Stimulated activated CD4-positive, alpha-beta T cell treated with anti-CD3 and anti-CD28 coated beads, Interleukin-1b, Interleukin-23, amount 100 ng/mL, for 48 hours (primary cell): ENCODE measurements at regions not wholly inside any gene's neighbourhood (a gene's known extent, or its start where the extent isn't known, plus 50 kb on each side); places are given as distances from the start of the nearest gene placed in this dataset.

Experiments
- DNase-seq: peaks from one replicate; pipeline ENCODE4 v3.0.0-alpha.2; 2020

DNA sequence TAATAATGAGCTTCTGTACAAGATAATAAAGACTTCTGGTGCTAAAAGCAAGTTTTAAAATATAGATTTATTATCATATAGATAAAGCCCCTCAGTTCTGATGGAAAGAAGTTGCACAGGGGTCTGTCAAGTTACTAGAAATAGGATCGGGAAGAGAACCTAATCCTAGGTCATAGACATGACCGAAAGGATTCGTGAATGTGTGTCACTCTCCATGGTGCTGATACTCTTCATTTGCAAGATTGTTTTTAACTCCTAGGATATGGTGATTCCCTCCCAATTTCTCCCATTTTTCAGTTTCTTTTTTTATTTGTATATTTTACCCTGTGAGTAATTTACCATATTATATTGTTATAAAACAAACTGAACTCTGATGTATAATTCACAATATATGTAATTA, 58.9 kb upstream of the CTNNA2 start:
- DNase-seq = no peak

DNA sequence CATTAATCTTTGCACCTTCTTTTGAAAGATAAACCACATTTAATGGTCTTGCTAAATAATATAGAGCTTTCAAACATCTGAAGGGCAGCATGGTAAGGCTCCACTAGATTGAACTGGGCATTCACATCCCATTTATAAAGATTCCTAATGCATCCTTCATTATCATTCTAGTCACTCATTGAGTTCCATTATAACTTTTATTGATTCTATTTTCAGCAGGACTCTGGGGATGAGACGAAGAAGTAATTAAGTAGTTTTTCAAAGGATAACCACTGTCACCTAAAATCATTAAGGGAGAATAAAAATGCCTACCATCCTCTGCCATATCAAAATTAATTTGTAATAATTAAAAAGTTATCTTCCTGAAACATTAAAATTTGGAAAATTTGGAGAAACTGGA, 60.2 kb upstream of the CTNNA2 start:
- DNase-seq = no peak

DNA sequence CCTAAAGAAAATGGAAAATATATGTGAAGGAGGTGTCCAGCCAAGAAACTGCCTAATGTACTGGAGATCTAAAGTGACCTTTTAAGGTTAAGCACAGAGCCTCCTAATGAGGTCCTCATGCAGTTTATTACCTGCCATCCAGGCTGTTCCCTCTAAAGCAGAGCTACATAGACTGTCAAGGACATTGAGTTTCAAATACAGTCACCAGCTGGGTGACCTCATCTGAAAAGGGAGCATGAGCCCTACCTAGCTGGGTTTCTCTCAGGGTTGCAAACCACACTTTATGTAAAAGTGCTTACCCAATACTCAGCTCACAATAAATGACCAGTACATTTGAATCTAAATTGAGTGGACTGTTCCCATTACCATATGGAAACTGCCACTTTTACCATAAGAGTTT, 65.4 kb upstream of the CTNNA2 start:
- DNase-seq = no peak

DNA sequence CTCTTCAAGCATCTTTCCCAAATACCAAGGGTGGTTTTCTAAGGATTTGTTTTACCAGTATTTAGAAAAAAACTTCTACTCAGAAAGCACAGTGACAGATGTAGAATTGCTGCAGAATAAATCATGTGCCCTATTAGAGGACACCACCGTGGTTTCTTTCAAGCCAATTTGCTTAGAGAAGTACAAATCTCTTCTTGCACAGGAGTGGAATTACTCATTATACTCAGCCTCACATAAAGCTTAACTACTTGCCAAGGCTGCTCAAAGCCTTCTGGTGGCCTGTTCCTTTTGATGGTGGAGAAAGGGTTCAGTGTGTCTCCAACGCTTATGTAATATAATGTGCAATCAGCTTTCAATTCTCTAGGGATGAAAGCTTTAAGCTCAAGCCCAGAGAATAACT, 66.5 kb upstream of the CTNNA2 start:
- DNase-seq = no peak

DNA sequence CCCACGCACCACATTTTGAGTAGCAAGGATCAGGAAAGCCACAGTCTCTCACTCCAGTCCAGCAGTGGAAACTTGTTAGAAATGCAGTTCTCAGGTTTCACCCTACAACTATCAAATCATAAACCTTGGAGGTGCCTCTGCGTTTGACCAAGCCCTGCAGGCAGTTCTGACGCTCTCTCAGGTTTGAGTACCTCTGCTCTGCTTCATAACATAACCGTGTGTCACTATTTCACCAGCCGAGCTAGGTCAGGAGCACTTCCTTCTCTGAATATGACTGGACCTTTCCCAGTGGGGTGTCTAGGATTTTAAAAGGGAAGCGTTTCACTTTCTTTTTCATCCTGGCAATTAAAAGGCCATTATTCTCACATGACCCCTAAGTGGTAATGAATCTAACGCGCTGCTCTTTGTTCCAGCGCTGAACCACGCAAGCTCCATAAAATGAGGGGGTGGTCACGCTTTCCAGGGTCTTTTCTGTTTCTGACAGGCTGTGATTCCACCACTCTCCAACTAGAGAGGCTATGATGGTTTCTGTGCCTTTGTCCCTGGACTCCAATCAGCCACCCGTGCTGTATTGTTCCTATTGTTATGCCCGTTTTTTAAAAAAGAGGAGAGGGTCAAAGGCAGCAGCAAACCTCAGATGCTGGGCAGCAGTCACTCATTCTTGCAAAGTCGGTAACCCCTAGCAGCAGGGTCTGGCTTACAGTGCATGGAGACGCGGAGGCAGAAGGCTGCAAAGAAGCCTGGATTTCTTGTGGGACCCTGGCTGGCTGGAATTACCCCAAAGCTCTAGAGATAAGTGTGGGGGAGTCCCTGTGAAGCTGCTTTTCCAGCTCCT, 75.2 kb upstream of the CTNNA2 start:
- no peak for DNase-seq

DNA sequence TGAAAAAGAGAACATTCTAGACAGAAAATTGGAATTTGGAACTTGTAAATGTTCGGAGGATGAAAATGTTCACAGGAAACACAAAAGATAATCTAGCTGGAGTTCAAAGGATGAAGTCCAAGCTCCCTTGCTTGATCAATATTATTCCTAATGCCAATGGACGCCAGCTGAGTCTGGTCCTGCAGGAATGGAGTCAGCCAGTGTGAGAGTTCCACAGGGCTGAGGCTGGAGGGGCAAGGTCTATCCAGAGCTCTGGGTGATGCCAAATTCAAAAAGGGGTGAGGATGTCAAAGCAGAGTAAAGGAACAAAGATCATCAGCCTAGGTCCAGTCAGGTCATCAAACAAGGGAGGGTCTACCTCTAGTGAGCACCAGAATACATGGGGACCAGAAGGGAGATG, 78.5 kb upstream of the CTNNA2 start:
- no peak for DNase-seq

DNA sequence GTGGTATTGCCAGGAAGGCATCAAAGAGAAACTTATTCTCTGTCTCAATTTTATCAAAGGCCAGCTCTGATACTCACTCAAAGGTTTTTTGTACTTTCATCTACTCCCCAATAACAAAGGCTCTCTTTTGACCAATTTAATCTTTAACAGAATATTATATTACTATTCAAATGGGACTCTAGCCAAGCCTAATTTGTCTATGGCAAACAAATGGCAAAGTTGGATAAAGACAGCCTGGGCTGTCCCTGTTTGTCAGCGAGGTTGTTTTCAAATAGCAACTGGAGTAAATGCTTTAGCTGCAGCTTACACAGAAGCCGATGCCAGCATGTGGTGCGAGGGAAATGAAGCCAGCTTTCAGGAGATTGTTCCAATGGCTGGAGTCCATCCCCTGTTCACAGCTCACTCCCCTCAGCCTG, 80.1 kb upstream of the CTNNA2 start:
- DNase-seq = no peak

DNA sequence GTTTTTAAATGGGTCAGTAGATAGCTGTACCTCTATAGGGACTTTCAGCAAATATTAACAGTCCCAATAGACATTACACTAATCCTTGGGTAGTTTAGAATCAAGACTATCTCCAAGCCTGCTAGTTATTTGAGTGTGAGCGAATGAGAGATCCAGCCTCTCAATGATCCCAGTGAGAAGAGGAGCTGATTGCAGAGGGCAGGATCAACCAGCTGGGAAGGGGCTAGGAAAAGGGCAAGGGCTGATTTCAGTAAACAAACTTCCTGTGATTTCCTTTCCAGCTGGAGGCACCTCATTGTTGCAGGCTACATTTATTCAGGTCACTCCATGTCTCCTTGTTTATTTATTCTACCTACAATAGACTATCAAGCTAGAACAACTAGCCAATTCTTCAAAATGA, 84.1 kb upstream of the CTNNA2 start:
- DNase-seq = no peak

DNA sequence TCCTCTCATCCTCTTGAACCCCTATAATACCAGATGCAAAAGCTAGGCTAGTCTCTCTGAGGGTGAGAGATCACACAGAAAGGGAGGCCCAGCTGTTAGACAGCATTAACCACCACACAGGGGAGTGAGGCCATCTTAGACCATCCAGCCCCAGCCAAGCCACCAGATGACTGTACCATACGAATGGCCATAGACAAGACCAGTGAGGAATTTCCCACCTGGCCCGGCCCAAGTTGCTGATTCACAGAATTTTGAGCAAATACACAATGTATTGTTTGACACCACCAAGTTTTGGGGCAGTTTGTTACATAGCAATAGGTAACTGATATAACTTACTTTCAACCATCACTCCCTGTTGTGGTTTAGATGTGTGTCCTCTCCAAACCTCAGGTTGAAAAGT, 98.2 kb upstream of the CTNNA2 start:
- no peak for DNase-seq

DNA sequence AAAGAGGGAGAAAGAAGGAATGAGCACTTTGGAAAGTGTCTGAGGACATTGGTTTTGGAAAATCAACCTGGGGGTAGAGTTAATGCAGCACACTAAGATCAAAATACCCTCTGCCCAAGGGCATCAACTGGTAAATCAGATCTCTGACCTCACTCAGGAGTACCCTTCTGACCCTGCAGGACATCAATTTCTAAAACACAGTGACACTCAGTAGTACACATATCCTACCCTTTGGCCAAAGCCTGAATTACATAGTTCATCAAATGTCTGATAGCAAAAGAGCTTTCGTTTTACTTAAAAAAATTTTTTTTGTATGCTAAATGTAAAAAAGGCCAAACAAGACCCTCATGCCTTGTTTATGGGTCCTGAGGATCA, 118.4 kb upstream of the CTNNA2 start:
- no peak for DNase-seq

DNA sequence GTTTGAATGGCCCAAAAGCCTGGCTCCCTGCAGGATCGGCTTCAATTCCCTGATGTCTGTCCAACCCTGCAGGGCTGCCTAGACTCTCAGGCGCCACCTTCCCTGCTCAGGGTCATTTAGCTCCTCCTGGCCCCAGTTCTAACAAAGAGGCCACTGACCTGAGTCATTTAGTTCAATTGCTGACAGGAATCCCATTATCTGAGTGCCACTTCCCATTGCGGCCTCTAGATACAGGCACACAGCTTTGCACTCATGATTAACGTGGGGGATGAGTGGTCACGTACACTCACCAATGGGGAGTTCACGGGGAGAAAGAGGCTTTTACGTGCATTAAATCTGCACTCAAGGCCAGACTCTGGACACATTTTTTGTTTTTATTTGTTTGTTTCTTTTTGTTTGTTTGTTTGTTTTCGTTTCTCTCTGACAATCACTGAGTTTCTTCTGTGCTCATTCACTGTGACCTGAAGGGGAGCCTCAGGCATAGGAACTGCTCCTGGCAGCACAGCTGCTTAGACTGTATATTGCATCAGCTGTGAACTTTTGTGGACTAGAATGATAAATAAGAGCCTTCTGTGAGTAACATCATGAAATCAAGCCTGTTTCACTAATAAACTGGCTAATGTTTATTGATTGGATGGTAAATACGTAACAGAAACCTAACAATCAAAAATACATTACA, 118.9 kb upstream of the CTNNA2 start:
- DNase-seq = no peak

DNA sequence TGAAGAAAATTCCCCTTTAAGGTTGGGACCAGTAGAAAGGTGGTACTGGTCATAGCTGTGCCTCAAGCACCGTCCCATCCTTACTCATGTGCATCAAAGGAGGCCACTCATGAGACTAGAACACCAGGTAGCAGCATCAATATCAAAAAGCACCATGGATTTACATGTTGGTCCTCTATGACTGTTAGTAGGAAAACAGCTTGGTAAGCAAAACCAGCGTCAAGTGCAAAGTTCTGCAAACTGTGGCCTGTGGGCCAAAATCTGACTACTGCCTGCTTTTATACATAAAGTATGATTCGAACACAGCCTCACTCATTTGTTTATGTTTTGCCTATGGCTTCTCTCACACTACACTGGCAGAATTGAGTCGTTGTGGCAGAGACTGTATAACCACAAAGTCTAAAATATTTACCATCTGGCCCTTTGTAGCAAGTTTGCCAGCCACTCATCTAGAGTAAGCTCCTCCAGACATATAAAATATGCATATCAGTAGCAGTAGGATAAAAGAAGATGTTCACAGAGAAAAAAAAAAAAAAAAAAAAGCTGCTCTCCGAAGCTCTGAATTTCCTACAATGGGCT, 119.7 kb upstream of the CTNNA2 start:
- no peak for DNase-seq

DNA sequence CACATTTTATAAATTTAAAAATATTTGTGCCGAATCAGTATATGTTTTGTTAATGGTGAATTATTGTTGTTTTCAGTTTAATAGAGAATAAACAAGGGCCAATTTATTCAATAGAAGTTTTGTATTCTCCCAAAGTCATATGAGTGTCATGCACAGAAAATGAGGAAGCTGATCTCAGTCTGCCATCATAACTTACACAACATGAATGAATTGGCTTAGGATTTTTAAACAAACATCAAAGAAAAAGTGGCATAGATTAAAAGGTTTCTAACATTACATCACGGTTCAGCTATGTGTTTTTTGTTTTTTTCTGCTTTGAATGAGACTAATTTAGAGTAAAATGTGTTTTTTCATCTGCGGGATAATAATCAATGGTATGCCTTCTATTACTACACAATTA, 123.4 kb upstream of the CTNNA2 start:
- no peak for DNase-seq

DNA sequence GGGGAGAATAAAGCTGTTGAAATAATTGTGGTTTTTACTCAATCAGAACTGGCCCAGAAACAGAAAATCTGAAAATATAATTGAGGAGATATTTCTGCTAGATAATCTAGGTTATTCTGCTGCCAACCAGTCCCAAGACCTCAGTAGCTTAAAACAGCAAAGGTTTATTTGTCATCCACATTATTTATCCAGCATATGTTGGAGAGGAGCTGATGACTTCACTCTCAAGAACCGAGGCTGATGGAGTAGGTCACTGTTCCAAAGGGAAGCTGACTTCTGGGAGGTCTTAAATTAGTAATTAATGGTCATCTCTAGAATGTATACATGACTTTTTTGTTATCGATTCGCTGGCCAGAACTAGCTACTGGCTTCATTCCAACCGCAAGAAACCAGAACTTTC, 124.8 kb upstream of the CTNNA2 start:
- no peak for DNase-seq

DNA sequence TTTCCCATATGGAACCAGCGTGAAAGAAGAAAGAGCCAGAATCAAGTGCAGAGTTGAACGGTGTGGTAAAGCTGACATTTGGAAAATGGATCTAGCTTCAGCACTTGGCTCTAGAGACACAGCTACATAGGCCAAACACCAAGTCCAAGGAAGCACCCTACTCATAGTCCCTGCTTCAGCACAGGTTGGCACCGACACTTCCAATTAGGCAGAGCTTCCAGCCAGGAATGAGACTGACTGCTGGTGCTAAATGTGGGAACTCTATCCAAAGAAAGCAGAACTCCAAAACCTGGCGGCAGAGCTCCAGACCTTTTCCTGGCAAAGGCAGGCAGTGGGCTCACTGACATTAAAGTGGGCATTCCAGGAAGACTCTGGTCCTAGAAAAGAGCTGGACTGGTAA, 125.4 kb upstream of the CTNNA2 start:
- DNase-seq = no peak

DNA sequence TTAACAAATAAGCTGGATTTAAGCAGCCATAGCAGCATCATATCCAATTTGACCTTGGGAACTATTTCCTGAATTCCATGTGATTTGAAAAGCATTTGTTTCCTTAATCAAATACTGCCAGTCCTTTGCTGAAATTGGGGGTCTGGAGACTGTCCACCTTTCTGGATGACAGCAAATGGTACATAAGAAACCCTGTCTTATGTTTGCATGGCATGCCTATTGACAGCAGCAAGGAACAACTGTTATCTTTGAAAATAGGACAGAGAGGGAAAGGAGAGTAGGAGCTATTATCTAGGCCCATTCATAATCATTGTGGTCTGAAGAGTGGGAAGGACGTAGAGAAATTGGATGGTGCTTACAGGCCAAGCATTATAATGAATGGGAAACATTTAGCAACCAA, 129.2 kb upstream of the CTNNA2 start:
- no peak for DNase-seq

DNA sequence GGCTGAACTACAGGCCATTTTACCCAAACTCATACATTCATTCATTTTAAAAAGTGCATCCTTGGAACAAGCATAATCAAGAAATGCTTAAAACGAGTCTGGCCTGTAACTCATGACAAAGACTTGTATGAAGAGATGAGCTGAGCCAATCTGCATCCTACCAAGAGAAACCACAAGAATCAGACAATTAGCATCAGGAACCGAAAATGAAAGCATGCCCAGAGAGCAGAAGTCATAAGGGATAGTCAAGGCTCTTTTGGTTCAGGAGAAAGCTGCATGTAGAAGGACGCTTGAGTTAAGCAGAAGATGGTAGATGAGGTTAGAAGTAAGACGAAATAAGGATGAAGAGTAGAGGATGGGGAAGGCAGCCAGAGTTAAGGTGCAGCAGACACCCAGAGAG, 137.0 kb upstream of the CTNNA2 start:
- DNase-seq = no peak

DNA sequence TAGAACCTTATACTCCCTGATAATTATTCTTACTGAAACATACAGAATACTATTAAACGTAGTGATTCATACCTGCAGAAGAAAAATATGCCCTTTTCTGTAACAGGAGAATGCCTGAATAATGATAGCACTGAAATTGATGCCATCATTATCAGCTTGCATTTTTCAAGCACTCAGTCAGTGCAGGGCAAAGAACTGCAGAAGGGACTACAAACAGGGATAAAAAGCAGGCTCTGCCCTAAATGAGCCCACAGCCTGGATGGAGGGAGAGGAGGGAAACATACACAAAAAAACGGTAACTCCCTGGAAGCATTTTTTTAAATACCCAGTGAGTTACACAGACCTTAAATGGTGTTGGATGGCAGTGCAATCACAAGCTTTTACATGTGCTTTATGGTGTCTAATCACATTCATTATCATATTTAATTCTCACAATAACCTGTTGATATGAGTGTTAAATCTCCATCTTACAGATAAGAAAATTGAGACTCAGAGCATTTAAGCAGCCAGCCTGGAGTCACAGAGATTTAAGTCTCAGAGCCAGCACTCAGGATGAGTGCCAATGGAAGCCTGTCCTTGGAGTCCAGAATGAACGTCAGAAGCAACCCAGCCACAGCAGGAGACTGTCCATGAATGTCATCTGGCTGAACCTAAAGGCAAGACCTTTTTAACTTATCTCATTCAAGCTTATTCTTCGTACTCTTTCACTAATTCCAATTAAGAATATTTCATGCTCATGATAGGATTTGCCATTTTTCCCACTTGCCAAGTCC, 139.3 kb upstream of the CTNNA2 start:
- no peak for DNase-seq

DNA sequence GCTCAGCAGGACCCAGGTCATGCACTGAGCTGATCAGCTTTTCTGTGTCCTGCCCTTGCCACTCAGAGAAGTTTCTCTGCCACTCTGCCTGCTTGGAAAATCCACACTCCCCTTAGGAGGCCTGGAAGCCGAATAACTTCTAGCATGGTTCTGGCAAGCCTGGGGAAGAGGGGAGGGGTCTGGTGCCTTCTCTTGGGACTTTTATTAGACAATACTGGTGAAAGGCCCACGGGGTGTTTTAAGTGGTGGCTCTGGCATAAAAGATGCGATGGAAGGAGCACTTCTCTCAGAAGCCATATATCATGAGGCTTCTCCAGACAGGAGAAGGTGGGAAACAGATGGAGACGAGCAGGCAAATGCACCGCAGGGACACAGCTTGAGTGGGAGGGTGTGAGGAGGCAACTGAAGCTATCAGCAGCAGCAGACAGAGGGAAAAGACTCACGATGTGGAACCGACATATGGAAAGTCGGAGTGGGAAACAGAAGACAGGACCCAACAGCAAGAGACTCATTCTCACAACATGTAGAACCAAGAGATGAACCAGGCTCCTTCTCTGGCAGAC, 141.8 kb upstream of the CTNNA2 start:
- no peak for DNase-seq

DNA sequence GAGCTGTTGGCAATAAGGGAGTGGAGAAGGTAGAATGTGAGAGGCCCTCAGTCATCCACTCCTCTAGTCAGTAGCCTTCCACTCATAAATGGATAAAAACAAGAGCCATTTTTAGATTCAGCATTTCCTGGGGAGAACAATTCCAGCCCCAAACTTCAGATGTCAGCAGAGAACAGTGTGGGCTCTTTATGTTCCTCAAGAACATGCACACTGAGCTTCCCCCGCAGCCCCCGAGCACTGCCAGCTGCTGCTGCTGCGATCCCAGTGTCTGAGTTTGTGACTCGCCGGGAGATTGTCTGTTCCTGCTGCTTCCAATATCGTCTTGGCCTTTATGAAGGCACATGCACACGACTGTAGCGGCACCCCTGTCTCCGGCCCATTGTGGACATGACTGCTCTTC, 143.7 kb upstream of the CTNNA2 start:
- DNase-seq = no peak

DNA sequence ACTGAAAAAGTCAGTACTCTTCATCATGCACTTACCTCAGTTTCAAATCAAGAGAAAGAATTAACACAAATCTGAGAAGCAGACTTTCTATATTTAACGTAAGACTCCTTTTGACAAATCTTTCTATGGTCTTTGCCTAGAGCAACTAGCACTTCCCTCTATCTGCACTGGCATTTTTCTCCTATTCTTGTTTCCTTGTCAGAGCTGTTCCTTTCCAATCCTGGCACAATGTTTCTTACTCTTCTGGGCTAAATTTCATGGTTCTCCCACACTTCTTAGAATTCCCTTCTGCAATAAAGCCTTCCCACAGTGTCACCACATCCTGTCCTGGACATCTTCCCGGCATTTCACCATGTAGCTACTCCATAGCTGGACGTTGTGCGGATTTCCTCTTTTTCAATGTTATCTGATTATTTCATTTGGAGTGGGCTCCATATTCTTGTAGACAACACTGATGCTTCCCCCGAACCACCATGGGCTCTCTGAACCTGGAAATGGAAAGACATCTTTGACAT, 144.7 kb upstream of the CTNNA2 start:
- no peak for DNase-seq

DNA sequence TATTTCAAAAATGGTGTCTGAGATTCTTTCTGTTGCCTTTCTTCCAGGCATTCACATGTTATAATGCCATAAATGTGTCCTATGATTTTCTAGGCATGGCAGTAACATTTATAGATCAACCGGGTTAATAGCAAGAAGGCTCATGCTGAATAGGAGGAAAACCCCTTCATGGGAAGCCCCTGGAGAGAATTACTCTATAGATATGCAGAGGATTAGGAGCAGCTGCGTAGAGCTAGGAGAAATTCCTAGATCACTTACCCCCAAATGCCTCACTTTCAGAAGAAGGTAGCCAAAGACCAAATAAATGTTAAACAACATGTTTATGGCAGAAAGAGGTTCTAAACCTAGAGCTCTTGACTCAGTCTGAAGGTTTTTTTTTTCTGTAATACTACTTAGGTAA, 153.4 kb upstream of the CTNNA2 start:
- no peak for DNase-seq

DNA sequence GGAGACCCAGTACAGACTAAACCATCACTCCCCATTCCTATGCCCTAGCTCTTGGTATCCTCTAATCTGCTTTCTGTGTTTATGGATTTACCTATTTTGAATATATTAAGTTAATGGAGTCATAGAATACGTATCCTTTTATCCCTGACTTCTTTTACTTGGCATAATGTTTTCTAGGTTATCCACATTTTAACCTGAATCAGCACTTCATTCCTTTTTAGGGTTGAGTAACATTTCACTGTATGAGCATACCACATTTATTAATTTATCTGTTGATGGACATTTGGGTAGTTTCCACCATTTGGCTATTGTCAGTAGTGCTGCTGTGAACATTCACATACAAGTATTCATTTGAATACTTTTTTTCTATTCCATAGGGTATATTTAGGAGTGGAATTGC, 157.3 kb upstream of the CTNNA2 start:
- DNase-seq = no peak
